ENCODE measurements at regions not wholly inside any gene's neighbourhood (a gene's known extent, or its start where the extent isn't known, plus 50 kb on each side); places are given as distances from the start of the nearest gene placed in this dataset.
"Not testable (repeated sequence)": the region's sequence is repeated elsewhere in the genome, so short reads cannot be mapped to it uniquely, and the experiment has no call there.

GRCh38 chr18:43849831-43850230 is 572.5 kb upstream of the SYT4 start:
- TF ChIP-seq, protein P1, sequence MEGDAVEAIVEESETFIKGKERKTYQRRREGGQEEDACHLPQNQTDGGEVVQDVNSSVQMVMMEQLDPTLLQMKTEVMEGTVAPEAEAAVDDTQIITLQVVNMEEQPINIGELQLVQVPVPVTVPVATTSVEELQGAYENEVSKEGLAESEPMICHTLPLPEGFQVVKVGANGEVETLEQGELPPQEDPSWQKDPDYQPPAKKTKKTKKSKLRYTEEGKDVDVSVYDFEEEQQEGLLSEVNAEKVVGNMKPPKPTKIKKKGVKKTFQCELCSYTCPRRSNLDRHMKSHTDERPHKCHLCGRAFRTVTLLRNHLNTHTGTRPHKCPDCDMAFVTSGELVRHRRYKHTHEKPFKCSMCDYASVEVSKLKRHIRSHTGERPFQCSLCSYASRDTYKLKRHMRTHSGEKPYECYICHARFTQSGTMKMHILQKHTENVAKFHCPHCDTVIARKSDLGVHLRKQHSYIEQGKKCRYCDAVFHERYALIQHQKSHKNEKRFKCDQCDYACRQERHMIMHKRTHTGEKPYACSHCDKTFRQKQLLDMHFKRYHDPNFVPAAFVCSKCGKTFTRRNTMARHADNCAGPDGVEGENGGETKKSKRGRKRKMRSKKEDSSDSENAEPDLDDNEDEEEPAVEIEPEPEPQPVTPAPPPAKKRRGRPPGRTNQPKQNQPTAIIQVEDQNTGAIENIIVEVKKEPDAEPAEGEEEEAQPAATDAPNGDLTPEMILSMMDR (IDR thresholded peaks at IDR 0.05): not testable (repeated sequence)
- TF ChIP-seq POLR2AphosphoS5, POLR2A, EP300 (IDR thresholded peaks at IDR 0.05): not testable (repeated sequence)

All from suprapubic skin (tissue), 4 donors.